ENCODE measurements at regions not wholly inside any gene's neighbourhood (a gene's known extent, or its start where the extent isn't known, plus 50 kb on each side); places are given as distances from the start of the nearest gene placed in this dataset.

DNA sequence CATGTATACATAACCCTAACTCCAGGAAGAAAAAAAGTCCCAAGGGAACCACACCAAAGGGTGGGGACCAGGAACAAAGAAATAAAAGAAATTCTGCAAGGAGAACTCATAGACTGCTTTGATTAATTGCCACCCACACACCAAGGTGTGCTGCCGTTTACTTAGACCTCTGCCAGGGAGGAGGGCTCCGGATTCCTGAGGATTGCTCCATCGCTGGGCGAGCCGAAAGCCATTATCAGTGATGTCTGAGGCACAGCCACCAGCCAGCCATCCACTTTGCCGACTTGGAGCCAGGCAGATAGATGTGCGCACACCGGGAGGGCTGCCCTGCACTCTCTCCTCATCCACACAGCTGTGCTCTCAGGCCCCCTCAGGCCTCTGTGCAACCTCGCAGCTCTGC is 272.7 kb upstream of the FOXQ1 start:
- H3K36me3 Mint-ChIP-seq (ENCODE audit: low read depth): no peaks in the 10 kb centered on the region

DNA sequence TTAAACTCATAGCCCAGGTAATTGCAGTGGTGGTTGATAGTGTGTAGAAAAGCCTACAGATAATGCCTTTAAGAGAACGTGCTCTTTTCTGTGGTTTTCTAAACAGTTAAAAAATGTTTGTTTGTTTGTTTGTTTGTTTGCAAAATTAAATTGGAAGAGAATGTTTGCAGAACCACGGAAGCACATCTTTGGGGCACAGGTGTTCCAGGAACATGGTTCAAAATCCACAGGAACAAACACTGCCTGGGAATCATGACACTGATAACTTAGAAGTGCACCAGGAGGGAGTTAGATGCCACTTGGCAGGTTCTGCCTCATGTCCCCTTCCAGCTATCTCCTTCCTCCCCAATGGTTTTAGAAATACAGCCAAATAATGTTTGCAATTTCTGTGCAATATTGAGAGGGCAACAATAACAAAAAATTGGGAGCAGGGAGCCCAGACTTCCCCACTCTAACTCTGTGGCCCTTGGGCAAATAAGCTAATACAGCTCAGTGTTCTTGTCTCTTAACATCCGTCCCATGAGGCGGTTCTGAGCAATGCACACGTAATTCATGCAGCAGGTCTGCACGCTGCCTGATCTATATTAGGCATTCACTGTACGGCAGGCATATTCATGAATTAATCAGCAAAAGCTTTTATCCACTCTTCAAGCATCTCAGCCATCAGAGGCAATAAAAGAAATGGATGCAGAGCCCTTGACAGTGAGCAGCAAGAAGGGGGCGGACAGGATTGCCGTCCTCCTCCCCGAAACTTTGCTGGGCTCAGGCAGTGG is 274.3 kb upstream of the FOXQ1 start:
- peaks cover 34% of the 10 kb centered on the region for H3K27me3 Mint-ChIP-seq
- ATAC-seq (replicated peaks): no peak
- no peak overlapping the region for H3K4me3 Mint-ChIP-seq
- H3K27ac Mint-ChIP-seq: no peak overlapping the region
- no peaks in the 10 kb centered on the region for H3K4me1 Mint-ChIP-seq
- H3K9me3 Mint-ChIP-seq: no peaks in the 10 kb centered on the region
- no peaks in the 10 kb centered on the region for H3K36me3 Mint-ChIP-seq (ENCODE audit: low read depth)

More for the DNA sequence above, 272.7 kb upstream of the FOXQ1 start:
- Mint-ChIP-seq H3K4me3 (no peak overlapping the region), H3K27ac (no peak overlapping the region), H3K4me1 (no peaks in the 10 kb centered on the region), H3K9me3 (no peaks in the 10 kb centered on the region), H3K27me3 (peaks cover 33% of the 10 kb centered on the region)
- ATAC-seq (replicated peaks): no peak

DNA sequence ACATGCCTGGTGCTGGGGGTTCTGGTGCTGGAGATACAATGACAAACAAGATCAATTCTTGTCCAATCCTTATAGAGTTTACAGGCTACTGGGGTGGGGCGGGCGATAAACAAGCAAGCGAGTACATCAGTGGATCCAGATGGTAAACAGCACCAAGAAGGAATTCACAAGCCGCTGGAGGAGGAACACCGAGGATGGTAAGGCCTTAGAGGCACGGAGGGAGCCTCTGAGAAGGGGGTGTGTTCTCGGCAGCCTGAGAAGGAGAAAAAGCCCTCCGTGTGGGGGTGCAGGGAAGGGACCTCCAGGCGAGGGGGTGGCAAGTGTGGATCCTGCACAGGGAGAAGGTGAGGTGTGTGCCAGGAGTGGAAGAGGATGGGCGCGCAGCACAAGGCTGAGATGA is 276.5 kb upstream of the FOXQ1 start:
- H3K4me3 Mint-ChIP-seq: no peak overlapping the region
- no peaks in the 10 kb centered on the region for H3K4me1 Mint-ChIP-seq
- H3K27me3 Mint-ChIP-seq: peaks cover 22% of the 10 kb centered on the region
- H3K27ac Mint-ChIP-seq: no peak overlapping the region
- no peaks in the 10 kb centered on the region for H3K36me3 Mint-ChIP-seq (ENCODE audit: low read depth)
- ATAC-seq (replicated peaks): no peak
- no peaks in the 10 kb centered on the region for H3K9me3 Mint-ChIP-seq

DNA sequence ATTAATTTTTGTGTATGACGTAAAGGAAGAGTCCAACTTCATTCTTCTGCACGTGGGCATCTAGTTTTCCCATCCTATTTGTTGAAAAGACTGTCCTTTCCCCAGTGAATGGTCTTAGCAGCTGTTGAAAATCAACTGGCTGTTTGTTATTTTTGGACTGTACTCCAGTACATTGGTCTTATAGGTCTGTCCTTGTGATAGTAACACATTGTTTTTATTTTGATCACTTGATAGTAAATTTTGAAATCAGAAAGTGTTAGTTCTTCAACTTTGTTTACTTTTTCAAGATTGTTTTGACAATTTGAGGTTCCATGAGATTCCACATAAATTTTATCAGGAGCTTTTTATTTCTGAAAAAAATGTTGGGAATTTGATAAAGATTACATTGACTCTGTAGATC is 280.2 kb upstream of the FOXQ1 start:
- Mint-ChIP-seq H3K27me3 (peaks cover 28% of the 10 kb centered on the region), H3K9me3 (no peaks in the 10 kb centered on the region), H3K4me3 (no peak overlapping the region), H3K36me3 (ENCODE audit: low read depth) (no peaks in the 10 kb centered on the region), H3K27ac (no peak overlapping the region), H3K4me1 (no peaks in the 10 kb centered on the region)
- ATAC-seq (replicated peaks): no peak

DNA sequence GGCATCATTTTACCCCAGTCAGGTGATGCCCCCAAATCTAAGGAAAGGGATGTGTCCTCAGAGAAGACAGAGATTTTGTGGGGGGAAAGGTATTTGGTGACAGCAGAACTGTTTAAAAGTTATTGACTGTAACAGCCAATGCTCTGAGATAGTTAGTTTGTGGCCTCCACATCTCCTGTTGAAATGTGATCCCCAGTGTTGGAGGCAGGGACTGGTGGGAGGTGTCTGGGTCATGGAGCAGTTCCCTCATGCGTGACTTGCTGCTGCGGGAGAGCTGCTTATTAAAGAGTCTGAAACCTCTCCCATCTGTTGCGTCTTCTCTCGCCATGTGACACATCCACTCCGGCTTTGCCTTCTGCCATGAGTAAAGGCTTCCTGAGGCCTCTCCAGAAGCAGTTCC is 282.8 kb upstream of the FOXQ1 start:
- Mint-ChIP-seq H3K9me3 (no peaks in the 10 kb centered on the region), H3K27me3 (peaks cover 25% of the 10 kb centered on the region), H3K27ac (no peak overlapping the region), H3K4me1 (no peaks in the 10 kb centered on the region), H3K4me3 (no peak overlapping the region), H3K36me3 (ENCODE audit: low read depth) (no peaks in the 10 kb centered on the region)
- no peak for ATAC-seq (replicated peaks)

DNA sequence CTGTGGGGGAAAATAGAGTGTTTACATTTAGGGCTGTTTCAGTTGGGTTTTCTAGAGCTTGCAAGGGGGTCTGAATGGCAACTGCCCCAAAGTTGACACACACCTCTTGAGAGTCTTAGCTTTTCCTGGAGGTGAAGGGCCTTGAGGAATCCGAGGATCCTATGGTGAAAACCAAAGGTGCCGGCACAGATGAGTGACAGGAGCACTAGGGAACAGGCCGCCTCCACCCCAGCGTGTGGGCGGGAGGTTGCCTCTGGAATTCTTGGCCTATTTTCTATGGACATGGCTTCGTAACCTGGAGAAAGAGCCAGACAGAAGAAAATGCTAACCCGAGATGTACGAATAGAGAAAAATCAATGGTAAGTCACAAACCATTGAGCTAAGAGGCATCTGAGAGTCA is 283.2 kb upstream of the FOXQ1 start:
- Mint-ChIP-seq H3K4me3 (no peak overlapping the region), H3K4me1 (no peaks in the 10 kb centered on the region), H3K36me3 (ENCODE audit: low read depth) (no peaks in the 10 kb centered on the region), H3K9me3 (no peaks in the 10 kb centered on the region), H3K27ac (no peak overlapping the region), H3K27me3 (peaks cover 24% of the 10 kb centered on the region)
- ATAC-seq (replicated peaks): no peak

DNA sequence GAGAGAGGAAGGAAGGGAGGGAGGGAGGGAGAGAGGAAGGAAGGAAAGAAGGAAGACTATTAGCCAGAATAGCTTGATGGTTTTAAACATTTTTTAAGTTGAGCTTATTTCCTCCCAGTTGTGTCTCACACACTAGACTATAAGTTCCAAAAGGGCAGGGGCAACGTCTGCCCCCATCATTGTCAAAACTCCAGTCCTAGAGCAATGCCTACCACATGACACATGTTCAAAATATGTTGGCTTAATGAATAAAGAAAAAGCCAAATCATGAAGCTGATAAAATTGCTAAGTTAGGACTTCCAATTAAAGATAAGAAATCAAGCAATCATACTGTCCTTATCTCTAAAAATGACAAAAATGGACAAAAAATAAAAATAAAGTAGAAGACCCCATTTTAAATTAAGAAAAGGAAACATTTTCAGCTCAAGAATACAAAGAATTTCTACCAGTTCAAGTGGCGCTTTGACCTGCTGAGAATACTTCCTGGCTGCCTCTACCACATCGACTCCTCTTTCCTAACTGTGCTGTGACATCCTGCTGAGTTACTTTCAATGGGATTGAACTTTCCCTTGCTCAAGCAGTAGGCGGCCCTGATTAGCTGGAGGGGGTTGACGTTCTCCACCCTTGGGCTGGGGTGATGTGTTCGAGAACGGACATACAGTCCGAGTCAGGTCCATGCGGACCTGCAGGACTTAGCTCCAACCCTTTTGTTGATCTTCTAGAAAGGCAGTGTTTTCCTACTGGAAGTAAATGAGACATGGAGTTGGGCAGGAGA is 283.9 kb upstream of the FOXQ1 start:
- H3K27ac Mint-ChIP-seq: no peak overlapping the region
- H3K36me3 Mint-ChIP-seq (ENCODE audit: low read depth): no peaks in the 10 kb centered on the region
- H3K4me3 Mint-ChIP-seq: no peak overlapping the region
- H3K9me3 Mint-ChIP-seq: no peaks in the 10 kb centered on the region
- no peak for ATAC-seq (replicated peaks)
- no peaks in the 10 kb centered on the region for H3K4me1 Mint-ChIP-seq
- peaks cover 26% of the 10 kb centered on the region for H3K27me3 Mint-ChIP-seq

DNA sequence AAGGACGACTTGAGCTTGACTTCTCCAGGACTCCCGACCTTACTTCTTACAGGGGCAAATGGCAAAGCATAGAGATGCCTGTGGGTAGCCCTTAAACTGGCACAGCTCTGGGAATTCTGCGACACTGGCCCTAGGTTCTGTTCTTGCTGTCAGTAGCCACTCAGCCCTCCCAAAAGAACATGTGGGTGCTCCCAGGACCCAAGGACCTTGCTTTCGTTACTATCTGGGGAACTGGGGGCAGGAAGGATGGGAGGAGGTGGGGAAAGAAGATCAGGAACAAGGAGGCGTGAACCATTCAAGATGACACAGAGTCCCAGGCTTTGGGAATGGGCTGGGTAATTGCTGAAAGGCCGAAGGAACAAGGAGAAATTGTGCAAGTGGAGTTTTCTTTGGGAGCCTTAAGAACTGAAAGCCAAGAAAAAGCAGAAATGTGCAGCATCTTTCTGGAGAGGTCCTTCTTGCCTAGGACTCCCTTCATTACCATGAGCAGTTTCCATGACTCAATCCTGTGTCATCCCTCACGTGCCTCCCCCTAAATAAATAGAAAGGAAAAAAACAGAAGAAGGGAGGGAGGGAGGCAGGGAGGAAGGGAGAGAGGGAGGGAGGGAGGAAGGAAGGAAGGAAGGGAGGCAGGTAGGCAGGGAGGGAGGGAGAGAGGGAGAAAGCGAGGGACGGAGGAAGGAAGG is 284.6 kb upstream of the FOXQ1 start:
- no peak for ATAC-seq (replicated peaks)
- H3K36me3 Mint-ChIP-seq (ENCODE audit: low read depth): no peaks in the 10 kb centered on the region
- no peaks in the 10 kb centered on the region for H3K9me3 Mint-ChIP-seq
- H3K4me1 Mint-ChIP-seq: no peaks in the 10 kb centered on the region
- no peak overlapping the region for H3K27ac Mint-ChIP-seq
- H3K27me3 Mint-ChIP-seq: peaks cover 21% of the 10 kb centered on the region
- no peak overlapping the region for H3K4me3 Mint-ChIP-seq

DNA sequence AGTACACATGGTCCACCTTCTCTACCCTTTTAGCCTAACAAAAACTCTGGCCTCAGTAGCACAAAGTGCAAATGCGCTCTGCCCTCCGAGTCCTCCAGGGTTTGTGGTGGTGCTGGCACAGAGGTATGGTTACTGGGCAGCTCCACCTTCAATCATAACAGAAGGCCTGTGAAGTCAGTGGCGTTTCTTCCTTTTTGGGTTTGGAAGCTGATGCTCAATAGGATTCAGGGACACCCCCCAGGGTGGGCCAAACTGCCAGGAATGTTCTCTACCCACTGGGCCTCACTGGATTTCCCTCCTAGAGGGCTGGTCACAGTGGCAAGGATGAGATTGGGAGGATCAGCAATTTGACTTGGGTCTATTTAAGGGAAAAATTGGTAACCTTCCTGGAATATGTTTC is 286.1 kb upstream of the FOXQ1 start:
- ATAC-seq (replicated peaks): no peak
- Mint-ChIP-seq H3K36me3 (ENCODE audit: low read depth) (no peaks in the 10 kb centered on the region), H3K9me3 (peaks cover 10% of the 10 kb centered on the region), H3K27me3 (peaks cover 27% of the 10 kb centered on the region), H3K27ac (no peak overlapping the region), H3K4me3 (no peak overlapping the region), H3K4me1 (no peaks in the 10 kb centered on the region)

DNA sequence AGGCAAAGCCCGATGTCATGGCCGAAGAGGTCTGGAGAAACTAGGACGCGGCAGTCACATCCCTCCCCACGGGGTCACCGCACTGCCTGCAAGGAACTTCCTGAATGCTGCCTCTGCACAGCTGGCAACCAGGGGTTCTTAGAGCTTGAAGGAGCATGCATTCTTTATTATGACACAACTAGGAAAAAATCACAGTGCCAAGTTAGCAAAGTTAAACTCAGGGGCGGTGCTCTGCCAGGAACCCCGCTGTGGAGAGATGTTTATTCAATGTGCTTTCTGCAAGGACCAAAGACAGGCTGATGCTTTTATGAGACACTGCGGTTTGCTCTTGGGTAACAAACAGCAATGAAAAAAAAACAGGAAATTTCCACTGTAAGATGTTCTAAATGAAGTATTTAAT is 287.3 kb upstream of the FOXQ1 start:
- no peaks in the 10 kb centered on the region for H3K4me1 Mint-ChIP-seq
- H3K9me3 Mint-ChIP-seq: peaks cover 10% of the 10 kb centered on the region
- no peak overlapping the region for H3K4me3 Mint-ChIP-seq
- no peak for ATAC-seq (replicated peaks)
- H3K27me3 Mint-ChIP-seq: peaks cover 24% of the 10 kb centered on the region
- no peaks in the 10 kb centered on the region for H3K36me3 Mint-ChIP-seq (ENCODE audit: low read depth)
- no peak overlapping the region for H3K27ac Mint-ChIP-seq

DNA sequence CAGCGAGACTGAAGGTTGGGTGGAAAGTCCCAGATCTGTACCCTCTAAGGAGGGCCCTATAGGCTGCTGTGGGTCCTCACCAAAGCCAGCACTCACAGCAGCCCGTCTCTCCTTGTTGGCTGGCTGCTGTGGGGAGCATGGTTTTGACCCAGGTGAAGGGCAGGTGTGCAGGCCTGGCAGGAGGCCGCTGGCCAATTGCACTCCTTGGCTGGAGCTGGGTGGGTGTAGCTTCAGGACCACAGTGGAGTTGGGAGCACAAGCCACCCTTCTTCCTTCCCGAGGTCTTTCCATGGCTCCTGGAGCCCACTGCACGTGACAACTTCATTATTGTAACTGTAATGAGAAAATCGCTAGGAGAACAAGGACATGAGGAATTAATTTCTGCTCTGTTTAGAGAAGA is 287.7 kb upstream of the FOXQ1 start:
- no peaks in the 10 kb centered on the region for H3K4me1 Mint-ChIP-seq
- no peak overlapping the region for H3K27ac Mint-ChIP-seq
- no peak for ATAC-seq (replicated peaks)
- no peak overlapping the region for H3K4me3 Mint-ChIP-seq
- no peaks in the 10 kb centered on the region for H3K36me3 Mint-ChIP-seq (ENCODE audit: low read depth)
- peaks cover 10% of the 10 kb centered on the region for H3K9me3 Mint-ChIP-seq
- H3K27me3 Mint-ChIP-seq: peaks cover 24% of the 10 kb centered on the region

DNA sequence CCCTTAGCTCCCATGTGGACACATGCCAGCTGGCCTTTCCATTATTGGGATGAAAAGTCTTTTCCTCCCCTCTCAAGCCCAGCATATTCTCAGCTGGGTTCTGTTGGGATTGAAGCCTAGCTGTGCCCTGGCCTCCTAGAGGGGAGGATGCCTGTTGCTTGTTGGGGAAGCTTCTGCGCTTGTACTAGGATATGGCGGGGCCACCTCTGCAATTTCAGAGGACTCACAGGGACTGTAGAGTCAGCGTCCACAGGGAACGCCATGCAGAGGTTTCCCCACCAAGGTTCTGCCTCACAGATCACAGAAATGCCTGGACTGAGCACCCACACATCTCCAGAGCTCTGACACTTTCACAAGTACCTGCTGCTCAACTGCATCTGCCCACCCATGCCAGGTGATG is 288.7 kb upstream of the FOXQ1 start:
- Mint-ChIP-seq H3K9me3 (peaks cover 10% of the 10 kb centered on the region), H3K27ac (no peak overlapping the region), H3K36me3 (ENCODE audit: low read depth) (no peaks in the 10 kb centered on the region), H3K4me1 (no peaks in the 10 kb centered on the region), H3K4me3 (no peak overlapping the region), H3K27me3 (peaks cover 26% of the 10 kb centered on the region)
- ATAC-seq (replicated peaks): no peak

DNA sequence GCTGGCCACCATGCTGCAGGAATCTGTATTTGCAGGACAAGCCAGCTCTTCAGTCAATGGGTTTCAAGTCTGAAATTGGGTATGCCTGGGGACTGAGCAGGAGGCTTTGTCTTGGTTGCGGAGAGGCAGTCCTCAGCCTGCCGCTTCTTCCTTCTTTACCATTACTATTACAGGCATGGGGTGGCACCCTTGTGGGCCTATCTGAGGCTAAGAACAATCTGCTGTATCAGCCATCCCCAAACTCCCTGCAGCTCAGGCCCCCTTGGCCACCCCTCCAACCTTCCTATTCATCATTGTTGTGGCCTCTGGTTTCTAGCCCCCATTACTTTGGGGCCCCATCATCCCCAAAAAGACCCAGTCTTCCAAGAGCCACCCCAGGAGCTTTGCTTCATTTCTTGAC is 289.2 kb upstream of the FOXQ1 start:
- ATAC-seq (replicated peaks): no peak
- H3K27ac Mint-ChIP-seq: no peak overlapping the region
- peaks cover 10% of the 10 kb centered on the region for H3K9me3 Mint-ChIP-seq
- no peaks in the 10 kb centered on the region for H3K36me3 Mint-ChIP-seq (ENCODE audit: low read depth)
- H3K27me3 Mint-ChIP-seq: peaks cover 26% of the 10 kb centered on the region
- no peaks in the 10 kb centered on the region for H3K4me1 Mint-ChIP-seq
- no peak overlapping the region for H3K4me3 Mint-ChIP-seq

DNA sequence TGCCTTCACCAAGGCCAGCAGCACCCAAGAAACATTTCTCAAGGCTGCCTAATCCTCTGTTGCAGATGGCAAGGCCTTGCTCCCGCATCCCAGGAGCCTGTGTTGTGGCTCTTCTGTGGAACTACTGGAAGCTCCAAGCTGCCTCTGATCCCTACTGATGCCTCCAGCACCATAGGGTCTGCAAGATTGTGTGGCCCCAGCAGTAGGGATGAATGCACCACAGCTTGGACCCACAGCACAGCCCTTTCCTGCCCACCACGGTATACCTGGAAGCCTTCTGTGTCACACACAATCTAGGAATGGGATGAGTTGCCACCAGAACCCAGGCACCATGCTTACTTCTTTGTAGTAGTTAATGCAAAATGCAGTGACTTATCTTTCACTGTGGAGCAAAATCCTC is 291.1 kb upstream of the FOXQ1 start:
- Mint-ChIP-seq H3K9me3 (peaks cover 10% of the 10 kb centered on the region), H3K27me3 (peaks cover 20% of the 10 kb centered on the region), H3K4me3 (no peak overlapping the region), H3K27ac (no peak overlapping the region), H3K4me1 (no peaks in the 10 kb centered on the region), H3K36me3 (ENCODE audit: low read depth) (no peaks in the 10 kb centered on the region)
- no peak for ATAC-seq (replicated peaks)

DNA sequence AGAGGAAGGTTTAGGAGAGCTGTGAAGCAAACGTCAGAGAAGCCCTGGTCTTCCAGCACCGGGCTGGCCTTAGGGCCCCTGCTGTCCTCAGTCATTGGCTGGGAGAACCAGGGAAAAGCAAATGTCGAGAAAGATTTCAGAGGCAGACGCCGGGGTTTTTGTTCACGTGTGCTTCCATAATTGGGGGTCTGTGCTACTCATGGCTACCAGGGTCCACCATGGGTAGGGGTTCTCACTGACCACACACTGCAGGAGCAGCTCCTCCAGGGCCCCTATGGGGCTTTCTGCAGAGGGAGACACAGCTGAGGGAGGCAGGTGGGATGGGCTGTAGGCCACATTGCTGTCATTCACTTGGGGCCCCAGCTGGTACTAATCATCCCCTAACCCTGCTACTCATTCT is 291.8 kb upstream of the FOXQ1 start:
- Mint-ChIP-seq H3K4me1 (no peaks in the 10 kb centered on the region), H3K4me3 (no peak overlapping the region), H3K9me3 (peaks cover 10% of the 10 kb centered on the region), H3K36me3 (ENCODE audit: low read depth) (no peaks in the 10 kb centered on the region), H3K27ac (no peak overlapping the region), H3K27me3 (peaks cover 18% of the 10 kb centered on the region)
- ATAC-seq (replicated peaks): no peak
